Common myeloid progenitor, CD34-positive (primary cell): ENCODE measurements at regions not wholly inside any gene's neighbourhood (a gene's known extent, or its start where the extent isn't known, plus 50 kb on each side); places are given as distances from the start of the nearest gene placed in this dataset.

Experiments
- CTCF ChIA-PET: fragments of 350-600 bp; sonication (Branson Sonifier 250); formaldehyde crosslinking; loops from one replicate; lab custom pipeline; 2021; ENCODE audit warnings: antibody characterized with exemption; lab: Charles Lee
- POLR2A ChIA-PET: fragments of 350-600 bp; sonication (Branson Sonifier 250); formaldehyde crosslinking; loops from one replicate; lab custom pipeline; 2021; ENCODE audit warnings: antibody characterized with exemption; lab: Charles Lee
- DNase-seq, 3 donors: peaks; one replicate each; pipeline versions ENCODE4 v3.0.0 to v3.0.0-alpha.2; 2013
- H3K27ac ChIP-seq, 2 experiments: 1 replicate in 1 of 2; 2 replicates in 1 of 2; pipeline ENCODE4 v1.7.0; 2013; ENCODE audit warnings: inconsistent platforms in 2 of 2, low read length in 2 of 2, mild to moderate bottlenecking in 2 of 2, low read depth in 1 of 2, moderate library complexity in 1 of 2; ENCODE audit not compliant: severe bottlenecking in 2 of 2, insufficient read depth in 1 of 2, poor library complexity in 1 of 2
- H3K27me3 ChIP-seq, 5 experiments: replicated peaks in 2 of 5; 1 replicate in 3 of 5; 2 replicates in 2 of 5; pipeline versions ENCODE4 v1.6.1 to v1.7.0; 2013; ENCODE audit warnings: low read length in 4 of 5, mild to moderate bottlenecking in 2 of 5, moderate library complexity in 2 of 5, inconsistent platforms in 1 of 5; ENCODE audit not compliant: insufficient read depth in 5 of 5, control insufficient read depth in 4 of 5
- H3K36me3 ChIP-seq, 4 experiments: 1 replicate in 2 of 4; 2 replicates in 2 of 4; pipeline versions ENCODE4 v1.6.1 to v1.7.0; 2013; ENCODE audit warnings: low read length in 3 of 4, control low read depth in 1 of 4, mild to moderate bottlenecking in 1 of 4; ENCODE audit not compliant: control insufficient read depth in 4 of 4, insufficient read depth in 4 of 4
- H3K4me1 ChIP-seq, 4 experiments: 1 replicate in 3 of 4; 2 replicates in 1 of 4; pipeline versions ENCODE4 v1.6.1 to v1.7.1; 2013; ENCODE audit warnings: low read length in 3 of 4, mild to moderate bottlenecking in 3 of 4, control low read depth in 1 of 4, inconsistent platforms in 1 of 4, moderate library complexity in 1 of 4; ENCODE audit not compliant: control insufficient read depth in 4 of 4, insufficient read depth in 4 of 4; ENCODE audit errors: control extremely low read depth in 1 of 4
- H3K4me3 ChIP-seq, 7 experiments: 1 replicate in 4 of 7; 2 replicates in 3 of 7; pipeline versions ENCODE4 v1.5.1 to v1.7.0; 2013; ENCODE audit warnings: mild to moderate bottlenecking in 7 of 7, low read length in 6 of 7, moderate library complexity in 6 of 7, inconsistent platforms in 2 of 7, low read depth in 2 of 7, control low read depth in 1 of 7; ENCODE audit not compliant: insufficient read depth in 4 of 7, control insufficient read depth in 1 of 7; ENCODE audit errors: extremely low read depth in 1 of 7
- H3K9me3 ChIP-seq, 5 experiments: 1 replicate in 4 of 5; 2 replicates in 1 of 5; pipeline versions ENCODE4 v1.6.1 to v1.7.1; 2013; ENCODE audit warnings: low read length in 4 of 5, mild to moderate bottlenecking in 2 of 5, inconsistent platforms in 1 of 5, low read depth in 1 of 5, moderate library complexity in 1 of 5; ENCODE audit not compliant: control insufficient read depth in 4 of 5, insufficient read depth in 2 of 5; ENCODE audit errors: control extremely low read depth in 1 of 5
- whole genome bisulfite sequencing: methylation state at CpG from one replicate; pipeline ENCODE4 v1.1.5; 2013; ENCODE audit not compliant: insufficient coverage; 5-methylcytosine and 5-hydroxymethylcytosine counted together

GRCh38 chr5:63811286-63811685, 151.0 kb downstream of the HTR1A start:
- CTCF ChIA-PET: no interaction called here
- Histone ChIP-seq H3K36me3 (no peaks in the 10 kb centered on the region), H3K27ac (no peak overlapping the region), H3K4me1 (no peaks in the 10 kb centered on the region), H3K27me3 (no peaks in the 10 kb centered on the region), H3K9me3 (peaks cover 0 to 4% (median 2%) of the 10 kb centered on the region in 5 experiments), H3K4me3 (no peak overlapping the region)
- DNase-seq: no peak
- POLR2A ChIA-PET: no interaction called here
- WGBS: no CpG with 5 or more reads among the region's 2 CpGs

- Histone ChIP-seq H3K4me1 (no peaks in the 10 kb centered on the region), H3K4me3 (no peak overlapping the region), H3K27ac (no peak overlapping the region), H3K27me3 (no peaks in the 10 kb centered on the region), H3K9me3 (no peaks in the 10 kb centered on the region), H3K36me3 (no peaks in the 10 kb centered on the region)
- POLR2A ChIA-PET: no interaction called here
- WGBS: 75% methylated on average over 1 of the region's 1 CpG
- CTCF ChIA-PET: no interaction called here
- DNase-seq: no peak
Measured at GRCh38 chr5:63805151-63805550, 157.1 kb downstream of the HTR1A start.

GRCh38 chr5:63803165-63803564, 159.1 kb downstream of the HTR1A start:
- Histone ChIP-seq H3K9me3 (no peaks in the 10 kb centered on the region), H3K27ac (no peak overlapping the region), H3K36me3 (no peaks in the 10 kb centered on the region), H3K4me1 (no peaks in the 10 kb centered on the region), H3K4me3 (no peak overlapping the region), H3K27me3 (no peaks in the 10 kb centered on the region)
- ChIA-PET CTCF (no interaction called here), POLR2A (no interaction called here)
- DNase-seq: no peak
- WGBS: no CpG with 5 or more reads among the region's 1 CpG

- 74% methylated on average over 2 of the region's 2 CpGs for WGBS
- Histone ChIP-seq H3K36me3 (no peaks in the 10 kb centered on the region), H3K4me1 (no peaks in the 10 kb centered on the region), H3K27me3 (no peaks in the 10 kb centered on the region), H3K27ac (no peak overlapping the region), H3K9me3 (peaks cover 0 to 8% (median 6%) of the 10 kb centered on the region in 5 experiments), H3K4me3 (no peak overlapping the region)
- POLR2A ChIA-PET: no interaction called here
- CTCF ChIA-PET: no interaction called here
- no peak for DNase-seq
Measured at GRCh38 chr5:63794979-63795378, 167.3 kb downstream of the HTR1A start.

GRCh38 chr5:63794296-63794695, 167.9 kb downstream of the HTR1A start:
- H3K4me3 ChIP-seq: no peak overlapping the region
- no peaks in the 10 kb centered on the region for H3K36me3 ChIP-seq
- no peak overlapping the region for H3K27ac ChIP-seq
- H3K27me3 ChIP-seq: no peaks in the 10 kb centered on the region
- H3K9me3 ChIP-seq: peaks cover 0 to 8% (median 6%) of the 10 kb centered on the region in 5 experiments
- DNase-seq: no peak
- H3K4me1 ChIP-seq: no peaks in the 10 kb centered on the region
- POLR2A ChIA-PET: no interaction called here
- CTCF ChIA-PET: no interaction called here

- 100% methylated on average over 1 of the region's 1 CpG for WGBS
Measured at GRCh38 chr5:63774939-63775338, 187.3 kb downstream of the HTR1A start.

GRCh38 chr5:63768221-63768620, 194.0 kb downstream of the HTR1A start:
- 70% methylated on average over 3 of the region's 4 CpGs for WGBS
- Histone ChIP-seq H3K36me3 (no peaks in the 10 kb centered on the region), H3K4me1 (no peaks in the 10 kb centered on the region), H3K27me3 (no peaks in the 10 kb centered on the region), H3K4me3 (no peak overlapping the region), H3K27ac (no peak overlapping the region), H3K9me3 (no peaks in the 10 kb centered on the region)
- ChIA-PET POLR2A (no interaction called here), CTCF (no interaction called here)
- no peak for DNase-seq

More at GRCh38 chr5:63774939-63775338, 187.3 kb downstream of the HTR1A start:
- H3K9me3 ChIP-seq: no peaks in the 10 kb centered on the region
- POLR2A ChIA-PET: no interaction called here
- no peak overlapping the region for H3K4me3 ChIP-seq
- CTCF ChIA-PET: no interaction called here
- no peaks in the 10 kb centered on the region for H3K36me3 ChIP-seq
- no peaks in the 10 kb centered on the region for H3K27me3 ChIP-seq
- no peak overlapping the region for H3K27ac ChIP-seq
- no peak for DNase-seq
- no peaks in the 10 kb centered on the region for H3K4me1 ChIP-seq
